ENCODE measurements at regions not wholly inside any gene's neighbourhood (a gene's known extent, or its start where the extent isn't known, plus 50 kb on each side); places are given as distances from the start of the nearest gene placed in this dataset.

DNA sequence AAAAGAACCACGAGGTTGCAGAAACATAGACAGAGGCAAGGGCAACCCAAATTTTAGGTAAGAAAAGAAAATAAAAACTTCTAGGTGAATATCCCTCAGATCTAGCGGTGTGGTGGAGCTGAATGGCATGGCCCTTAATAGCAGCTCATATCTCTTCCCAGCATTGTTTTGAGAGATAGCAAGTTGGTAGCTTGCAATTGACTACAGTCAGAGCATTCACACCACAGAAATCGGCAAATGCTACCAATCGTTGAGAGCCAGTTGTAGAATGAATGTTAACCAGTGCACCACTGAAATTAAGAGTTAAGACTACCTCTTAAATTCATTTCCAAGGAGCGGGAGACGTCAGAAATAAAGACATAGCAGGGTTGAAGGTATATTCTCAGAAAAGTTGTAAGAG lies 184.0 kb upstream of the KIT start:
- H2AK5ac ChIP-seq (ENCODE audit: low read depth, low read length), result no peak overlapping the region

More for the DNA sequence above, 184.0 kb upstream of the KIT start:
- H4K8ac ChIP-seq (ENCODE audit: low read depth in 2 of 2, low read length in 2 of 2), result no peak overlapping the region
- no peaks in the 10 kb centered on the region for H3K36me3 ChIP-seq (ENCODE audit: control insufficient read depth, insufficient read depth, low read length)
- peaks cover 6% of the 10 kb centered on the region for H3K4me1 ChIP-seq (ENCODE audit: control insufficient read depth, insufficient read depth, low read length)
- peaks cover 2% of the 10 kb centered on the region; the same call in 1 of the 2 replicates for H3K9me1 ChIP-seq (ENCODE audit: insufficient read depth, low read length)
- WGBS, 2 experiments (ENCODE audit: extremely low coverage in 2 of 2, insufficient read length in 1 of 2), result no CpG with 5 or more reads among the region's 6 CpGs
- H3K4ac ChIP-seq (ENCODE audit: low read depth, low read length), result no peak overlapping the region
- BruUV-seq (replicated peaks), result no TSS peak
- no peak overlapping the region for H3K27ac ChIP-seq (ENCODE audit: insufficient read depth, low read length)
- no peak overlapping the region for H3K4me3 ChIP-seq (ENCODE audit: insufficient read depth, low read depth, low read length)
- no peak overlapping the region for H2BK5ac ChIP-seq (ENCODE audit: low read depth, low read length, poor library complexity, severe bottlenecking)
- no peaks in the 10 kb centered on the region for H3K27me3 ChIP-seq (ENCODE audit: control insufficient read depth, insufficient read depth, low read length)
- no peak overlapping the region for H2BK20ac ChIP-seq (ENCODE audit: low read depth, low read length)
- dilution Hi-C loops (cut with HindIII; ENCODE audit: low sequenced_read_pairs, unreplicated experiment) (no loop called here), in situ Hi-C loops (cut with MboI; ENCODE audit: low sequenced_read_pairs) (no loop called here), intact Hi-C loops (cut with micrococcal nuclease) (no loop called here)
- POLR2A ChIA-PET (ENCODE audit: unreplicated experiment), result no interaction called here
- no peak overlapping the region for H4K91ac ChIP-seq (ENCODE audit: insufficient read depth, low read depth, low read length)
- no peak overlapping the region for H2BK15ac ChIP-seq (ENCODE audit: low read depth, low read length)
- H3K9ac ChIP-seq (ENCODE audit: low read depth, low read length), result no peak overlapping the region
- H2BK120ac ChIP-seq (ENCODE audit: low read depth, low read length), result peak overlapping the region; percentile 11; the same call in 1 of the 2 replicates
- H3K56ac ChIP-seq (ENCODE audit: extremely low read depth, insufficient read depth, low read length), result no peak overlapping the region
- no peak overlapping the region for H2AFZ ChIP-seq (replicated peaks; ENCODE audit: low read length, poor library complexity)
- no peak for TF ChIP-seq MXI1 (IDR thresholded peaks at IDR 0.05; ENCODE audit: borderline replicate concordance, low read depth, low read length)
- H3K4me2 ChIP-seq (ENCODE audit: low read depth, low read length), result no peak overlapping the region
- CTCF ChIA-PET, result no interaction called here
- peaks cover under 1% of the 10 kb centered on the region; the same call in 1 of the 2 replicates for H3K9me3 ChIP-seq (ENCODE audit: control insufficient read depth, insufficient read depth, low read length)
- no peak overlapping the region for H4K5ac ChIP-seq (ENCODE audit: low read depth, low read length)
- no peak overlapping the region for H3K14ac ChIP-seq (replicated peaks; ENCODE audit: low read depth, low read length)
- no peak for DNase-seq
- ATAC-seq (ENCODE audit: low read depth), result no peak
- H4K20me1 ChIP-seq (ENCODE audit: insufficient read depth, low read length), result no peaks in the 10 kb centered on the region
- H2AK9ac ChIP-seq (replicated peaks; ENCODE audit: low read depth, low read length, poor library complexity), result no peak overlapping the region
- no peaks in the 10 kb centered on the region for H3K79me1 ChIP-seq (ENCODE audit: low read depth in 1 of 2, low read length in 2 of 2)
- no peak overlapping the region for H3K18ac ChIP-seq (ENCODE audit: low read depth, low read length)
- no peak overlapping the region for H3K23ac ChIP-seq (ENCODE audit: low read depth, low read length)

Measured in IMR-90 (cell line).